ENCODE measurements at regions not wholly inside any gene's neighbourhood (a gene's known extent, or its start where the extent isn't known, plus 50 kb on each side); places are given as distances from the start of the nearest gene placed in this dataset.

DNA sequence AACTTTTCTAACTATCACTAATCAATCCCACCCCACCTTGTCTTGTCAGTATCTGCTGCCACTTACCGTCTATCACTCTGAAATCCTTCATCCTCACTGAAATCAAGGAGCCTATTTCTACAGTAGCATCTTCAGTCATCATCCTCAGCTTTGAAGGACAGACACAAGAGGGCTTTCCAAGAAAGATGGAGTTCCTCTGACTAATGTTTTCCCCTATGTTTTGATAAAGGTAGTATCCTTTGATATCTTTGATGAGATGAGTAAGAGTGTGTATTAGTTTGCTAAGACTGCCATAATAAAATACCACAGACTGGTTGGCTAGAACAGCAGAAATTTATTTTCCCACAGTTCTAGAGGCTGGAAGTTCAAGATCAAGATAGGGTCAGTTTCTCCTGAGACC is 101.8 kb upstream of the VAV3 start:
- Histone ChIP-seq H3K4me3 (no peak overlapping the region), H3K4me1 (peaks cover 0 to 5% (median 2%) of the 10 kb centered on the region in 4 donors), H3K27ac (no peak overlapping the region), H3K36me3 (no peaks in the 10 kb centered on the region), H3K9me3 (peaks cover 0 to 2% (median under 1%) of the 10 kb centered on the region in 4 donors), H3K27me3 (no peaks in the 10 kb centered on the region)
- no peak for DNase-seq
- TF ChIP-seq, protein P1, sequence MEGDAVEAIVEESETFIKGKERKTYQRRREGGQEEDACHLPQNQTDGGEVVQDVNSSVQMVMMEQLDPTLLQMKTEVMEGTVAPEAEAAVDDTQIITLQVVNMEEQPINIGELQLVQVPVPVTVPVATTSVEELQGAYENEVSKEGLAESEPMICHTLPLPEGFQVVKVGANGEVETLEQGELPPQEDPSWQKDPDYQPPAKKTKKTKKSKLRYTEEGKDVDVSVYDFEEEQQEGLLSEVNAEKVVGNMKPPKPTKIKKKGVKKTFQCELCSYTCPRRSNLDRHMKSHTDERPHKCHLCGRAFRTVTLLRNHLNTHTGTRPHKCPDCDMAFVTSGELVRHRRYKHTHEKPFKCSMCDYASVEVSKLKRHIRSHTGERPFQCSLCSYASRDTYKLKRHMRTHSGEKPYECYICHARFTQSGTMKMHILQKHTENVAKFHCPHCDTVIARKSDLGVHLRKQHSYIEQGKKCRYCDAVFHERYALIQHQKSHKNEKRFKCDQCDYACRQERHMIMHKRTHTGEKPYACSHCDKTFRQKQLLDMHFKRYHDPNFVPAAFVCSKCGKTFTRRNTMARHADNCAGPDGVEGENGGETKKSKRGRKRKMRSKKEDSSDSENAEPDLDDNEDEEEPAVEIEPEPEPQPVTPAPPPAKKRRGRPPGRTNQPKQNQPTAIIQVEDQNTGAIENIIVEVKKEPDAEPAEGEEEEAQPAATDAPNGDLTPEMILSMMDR (IDR thresholded peaks at IDR 0.05): no peak
- TF ChIP-seq EP300 (IDR thresholded peaks at IDR 0.05): no peak
- no peak for TF ChIP-seq POLR2A (IDR thresholded peaks at IDR 0.05)
- TF ChIP-seq POLR2AphosphoS5 (IDR thresholded peaks at IDR 0.05): no peak
- WGBS, 2 donors: 80 to 91% methylated on average over 1 of the region's 1 CpG
- intact Hi-C loops (cut with DNase I): no loop called here

DNA sequence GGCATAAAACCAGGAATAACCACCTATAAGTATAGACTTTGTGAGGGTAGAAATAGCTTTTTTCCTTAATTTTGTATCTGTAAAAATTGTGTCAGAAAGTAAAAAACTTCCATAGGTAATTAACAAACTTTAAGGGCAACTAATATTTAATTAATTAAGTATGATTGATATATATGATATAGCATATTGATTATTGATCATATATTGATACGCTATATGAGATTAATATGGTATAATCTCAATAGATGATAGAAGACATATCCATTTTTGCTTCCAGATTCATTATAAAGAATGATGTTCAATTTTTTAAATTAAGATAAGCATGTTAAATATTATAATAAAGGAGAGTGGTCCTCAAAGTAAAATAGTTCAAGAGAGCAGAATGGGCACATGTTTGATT is 99.3 kb upstream of the VAV3 start:
- Histone ChIP-seq H3K36me3 (no peaks in the 10 kb centered on the region), H3K9me3 (peaks cover 0 to 4% (median under 1%) of the 10 kb centered on the region in 4 donors), H3K27ac (no peak overlapping the region), H3K4me3 (no peak overlapping the region), H3K4me1 (no peaks in the 10 kb centered on the region), H3K27me3 (no peaks in the 10 kb centered on the region)
- intact Hi-C loops (cut with DNase I): no loop called here
- TF ChIP-seq POLR2AphosphoS5 (IDR thresholded peaks at IDR 0.05) (no peak), EP300 (IDR thresholded peaks at IDR 0.05) (no peak), POLR2A (IDR thresholded peaks at IDR 0.05) (no peak)
- TF ChIP-seq, protein P1 (IDR thresholded peaks at IDR 0.05): no peak
- WGBS, 2 donors: 52 to 99% methylated on average over 1 of the region's 1 CpG
- DNase-seq: no peak

DNA sequence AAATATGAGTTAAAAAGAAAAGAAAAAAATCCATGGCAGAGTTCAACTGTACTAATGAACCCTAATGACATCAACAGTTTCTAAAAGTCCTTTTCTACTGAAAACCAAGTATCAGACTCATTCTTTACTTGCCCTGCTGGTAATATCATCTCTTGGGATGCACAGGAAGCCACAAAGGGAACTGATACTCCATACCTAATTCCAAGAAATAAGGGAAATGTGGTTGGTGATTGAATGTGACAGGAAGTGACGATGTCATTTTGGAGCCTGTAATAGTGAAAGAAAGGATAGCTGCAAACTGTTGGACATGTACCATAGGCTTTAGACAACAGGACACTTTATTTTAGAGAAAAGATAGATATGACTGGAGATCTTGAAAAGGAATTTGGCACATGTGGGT is 98.7 kb upstream of the VAV3 start:
- peaks cover 0 to 4% (median under 1%) of the 10 kb centered on the region in 4 donors for H3K9me3 ChIP-seq
- DNase-seq: no peak
- 73 to 83% methylated on average over 1 of the region's 1 CpG for WGBS, 2 donors
- no peaks in the 10 kb centered on the region for H3K4me1 ChIP-seq
- no peaks in the 10 kb centered on the region for H3K27me3 ChIP-seq
- no peak overlapping the region for H3K4me3 ChIP-seq
- intact Hi-C loops (cut with DNase I): no loop called here
- no peaks in the 10 kb centered on the region for H3K36me3 ChIP-seq
- TF ChIP-seq POLR2A (IDR thresholded peaks at IDR 0.05) (no peak), POLR2AphosphoS5 (IDR thresholded peaks at IDR 0.05) (no peak), EP300 (IDR thresholded peaks at IDR 0.05) (no peak)
- TF ChIP-seq, protein P1 (IDR thresholded peaks at IDR 0.05): no peak
- H3K27ac ChIP-seq: no peak overlapping the region

DNA sequence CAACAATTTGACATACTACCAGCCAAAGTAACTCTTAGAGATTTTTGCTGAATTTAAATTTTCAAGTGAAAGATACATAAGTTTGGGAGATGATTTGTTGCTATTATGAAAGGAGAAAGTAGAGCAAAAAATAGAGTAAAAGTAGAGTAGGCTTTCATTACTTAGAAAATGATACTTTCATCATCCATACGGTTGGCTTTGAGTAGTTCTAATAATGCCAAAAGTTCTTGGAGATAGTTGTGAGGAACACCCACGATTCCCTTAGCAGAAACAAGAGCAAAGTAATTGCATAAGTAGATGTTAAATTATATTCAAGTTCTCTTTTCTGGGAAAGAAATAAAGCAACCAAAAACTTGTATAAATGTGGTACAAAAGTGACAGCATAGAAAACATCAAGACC is 95.0 kb upstream of the VAV3 start:
- no peak overlapping the region for H3K4me3 ChIP-seq
- no peaks in the 10 kb centered on the region for H3K27me3 ChIP-seq
- TF ChIP-seq POLR2A (IDR thresholded peaks at IDR 0.05) (no peak), POLR2AphosphoS5 (IDR thresholded peaks at IDR 0.05) (no peak)
- TF ChIP-seq, protein P1 (IDR thresholded peaks at IDR 0.05): no peak
- WGBS, 2 donors: 34 to 57% methylated on average over 2 of the region's 2 CpGs
- DNase-seq: no peak
- intact Hi-C loops (cut with DNase I): no loop called here
- H3K4me1 ChIP-seq: no peaks in the 10 kb centered on the region
- H3K9me3 ChIP-seq: peaks cover 0 to 4% (median under 1%) of the 10 kb centered on the region in 4 donors
- H3K36me3 ChIP-seq: no peaks in the 10 kb centered on the region
- H3K27ac ChIP-seq: no peak overlapping the region

DNA sequence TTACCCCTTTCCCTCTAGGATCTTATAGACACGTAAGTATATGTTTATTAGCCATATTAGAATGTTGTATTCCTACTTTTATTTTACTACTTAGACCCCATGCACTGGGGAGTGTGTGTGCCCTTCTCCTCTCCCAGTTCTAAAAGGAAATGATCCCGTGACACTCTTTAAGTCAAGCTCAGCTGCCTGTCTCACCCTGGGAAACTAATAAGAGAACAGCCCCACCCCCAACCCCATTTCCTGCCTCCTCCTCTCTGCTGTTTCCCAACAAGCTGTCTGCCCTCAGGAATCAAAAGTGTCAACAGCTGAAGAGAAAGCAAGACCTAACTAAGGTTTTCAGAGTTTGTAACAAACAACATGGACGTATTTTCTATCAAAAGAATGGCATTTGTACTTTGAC is 92.6 kb upstream of the VAV3 start:
- Histone ChIP-seq H3K4me1 (no peaks in the 10 kb centered on the region), H3K9me3 (peaks cover 0 to 4% (median 0%) of the 10 kb centered on the region in 4 donors), H3K27me3 (no peaks in the 10 kb centered on the region), H3K27ac (peak overlapping the region in 1 of 4 donors; percentile 20), H3K36me3 (no peaks in the 10 kb centered on the region), H3K4me3 (no peak overlapping the region)
- TF ChIP-seq, protein P1 (IDR thresholded peaks at IDR 0.05): no peak
- TF ChIP-seq POLR2A (IDR thresholded peaks at IDR 0.05): no peak
- no peak for TF ChIP-seq POLR2AphosphoS5 (IDR thresholded peaks at IDR 0.05)
- no peak for TF ChIP-seq EP300 (IDR thresholded peaks at IDR 0.05)
- intact Hi-C loops (cut with DNase I): no loop called here
- WGBS, 2 donors: 61 to 70% methylated on average over 3 of the region's 3 CpGs
- peak; percentile 76 for DNase-seq
